IMR-90 (cell line): ENCODE measurements at regions not wholly inside any gene's neighbourhood (a gene's known extent, or its start where the extent isn't known, plus 50 kb on each side); places are given as distances from the start of the nearest gene placed in this dataset.

Source experiments
- ATAC-seq: fragments of 200-7000 bp; cut with Tn5 transposase; 2 replicates; pipeline ENCODE4 v1.9.1; 2020; ENCODE audit warnings: low read depth, mild to moderate bottlenecking, moderate library complexity
- BruUV-seq: library from RNA; stranded (reverse); fragments of 400-500 nt; replicated peaks from 2 replicates; lab custom pipeline; 2021; lab: Mats Ljungman, UMichigan
- CTCF ChIA-PET: fragments of 300-600 bp; formaldehyde crosslinking; extraction: SDS; loops from one replicate; lab custom pipeline; 2021; ENCODE audit warnings: antibody characterized with exemption; lab: Yijun Ruan, JAX
- POLR2A ChIA-PET: fragments of 300-600 bp; sonication (Branson Sonifier 250); formaldehyde crosslinking; loops from one replicate; lab custom pipeline; 2022; ENCODE audit warnings: antibody characterized with exemption; ENCODE audit not compliant: unreplicated experiment; lab: Charles Lee
- DNase-seq: peaks from one replicate; pipeline ENCODE4 v3.0.0; 2013
- H2AFZ ChIP-seq: replicated peaks from 2 replicates; pipeline ENCODE3; 2013; ENCODE audit warnings: low read length, mild to moderate bottlenecking; ENCODE audit not compliant: poor library complexity
- H2AK5ac ChIP-seq: 2 replicates; pipeline ENCODE4 v1.6.1; 2013; ENCODE audit warnings: low read depth, low read length, inconsistent platforms
- H2AK9ac ChIP-seq: replicated peaks from 2 replicates; pipeline ENCODE3; 2013; ENCODE audit warnings: mild to moderate bottlenecking, low read depth, low read length, moderate library complexity; ENCODE audit not compliant: poor library complexity
- H2BK120ac ChIP-seq: 2 replicates; pipeline ENCODE4 v1.6.1; 2013; ENCODE audit warnings: low read depth, low read length, inconsistent platforms
- H2BK15ac ChIP-seq: 3 replicates; pipeline ENCODE4 v1.6.1; 2013; ENCODE audit warnings: low read depth, low read length, inconsistent platforms
- H2BK20ac ChIP-seq: 2 replicates; pipeline ENCODE4 v1.6.1; 2013; ENCODE audit warnings: low read depth, mild to moderate bottlenecking, inconsistent platforms, low read length, moderate library complexity
- H2BK5ac ChIP-seq: 2 replicates; pipeline ENCODE4 v1.6.1; 2013; ENCODE audit warnings: mild to moderate bottlenecking, low read depth, low read length, inconsistent platforms; ENCODE audit not compliant: poor library complexity, severe bottlenecking
- H3K14ac ChIP-seq: replicated peaks from 2 replicates; pipeline ENCODE4 v1.6.1; 2013; ENCODE audit warnings: low read depth, low read length, inconsistent platforms
- H3K18ac ChIP-seq: 2 replicates; pipeline ENCODE4 v1.6.1; 2013; ENCODE audit warnings: low read depth, low read length, control low read depth
- H3K23ac ChIP-seq: 2 replicates; pipeline ENCODE4 v1.6.1; 2013; ENCODE audit warnings: low read depth, low read length, inconsistent platforms
- H3K27ac ChIP-seq: 2 replicates; pipeline ENCODE4 v1.5.1; 2013; ENCODE audit warnings: mild to moderate bottlenecking, control low read depth, low read length; ENCODE audit not compliant: insufficient read depth
- H3K27me3 ChIP-seq: 2 replicates; pipeline ENCODE4 v1.6.1; 2013; ENCODE audit warnings: low read length; ENCODE audit not compliant: control insufficient read depth, insufficient read depth
- H3K36me3 ChIP-seq: 2 replicates; pipeline ENCODE4 v1.6.1; 2013; ENCODE audit warnings: low read length, mixed read lengths; ENCODE audit not compliant: control insufficient read depth, insufficient read depth
- H3K4ac ChIP-seq: 2 replicates; pipeline ENCODE4 v1.6.1; 2013; ENCODE audit warnings: low read depth, low read length, inconsistent platforms
- H3K4me1 ChIP-seq: 2 replicates; pipeline ENCODE4 v1.6.1; 2013; ENCODE audit warnings: low read length, mixed read lengths; ENCODE audit not compliant: control insufficient read depth, insufficient read depth
- H3K4me2 ChIP-seq: 2 replicates; pipeline ENCODE4 v1.6.1; 2013; ENCODE audit warnings: low read depth, mild to moderate bottlenecking, control low read depth, low read length, moderate library complexity
- H3K4me3 ChIP-seq: 2 replicates; pipeline ENCODE4 v1.5.1; 2013; ENCODE audit warnings: low read depth, mild to moderate bottlenecking, control low read depth, low read length, moderate library complexity; ENCODE audit not compliant: insufficient read depth
- H3K56ac ChIP-seq: 2 replicates; pipeline ENCODE4 v1.6.1; 2013; ENCODE audit warnings: low read length, inconsistent platforms; ENCODE audit not compliant: insufficient read depth; ENCODE audit errors: extremely low read depth
- H3K79me1 ChIP-seq, 2 experiments: 2 replicates each; pipeline ENCODE4 v1.6.1; 2013; ENCODE audit warnings: low read length in 2 of 2, inconsistent platforms in 1 of 2, low read depth in 1 of 2
- H3K9ac ChIP-seq: 2 replicates; pipeline ENCODE4 v1.6.1; 2013; ENCODE audit warnings: low read depth, low read length, control low read depth
- H3K9me1 ChIP-seq: 2 replicates; pipeline ENCODE4 v1.6.1; 2013; ENCODE audit warnings: low read length, inconsistent platforms; ENCODE audit not compliant: insufficient read depth
- H3K9me3 ChIP-seq: 2 replicates; pipeline ENCODE4 v1.6.1; 2013; ENCODE audit warnings: low read length; ENCODE audit not compliant: control insufficient read depth, insufficient read depth
- H4K20me1 ChIP-seq: 2 replicates; pipeline ENCODE4 v1.6.1; 2013; ENCODE audit warnings: low read length, inconsistent platforms; ENCODE audit not compliant: insufficient read depth
- H4K5ac ChIP-seq: 2 replicates; pipeline ENCODE4 v1.6.1; 2013; ENCODE audit warnings: mild to moderate bottlenecking, low read depth, low read length, control low read depth
- H4K8ac ChIP-seq, 2 experiments: 2 replicates each; pipeline ENCODE4 v1.6.1; 2013; ENCODE audit warnings: low read depth in 2 of 2, low read length in 2 of 2, control low read depth in 1 of 2, inconsistent platforms in 1 of 2
- H4K91ac ChIP-seq: 2 replicates; pipeline ENCODE4 v1.6.1; 2013; ENCODE audit warnings: low read depth, low read length, inconsistent platforms; ENCODE audit not compliant: insufficient read depth
- RAD21 ChIP-seq: IDR thresholded peaks from 2 replicates; pipeline ENCODE4 v1.6.1; 2012; ENCODE audit warnings: low read length, improper control_type of control experiment
- WGBS, 2 experiments: methylation state at CpG; one replicate each; pipeline versions ENCODE4 v1.1.5 to v1.1.7; 2013; ENCODE audit warnings: missing lambda C conversion rate in 2 of 2; ENCODE audit not compliant: insufficient read length in 1 of 2; ENCODE audit errors: extremely low coverage in 2 of 2; 5-methylcytosine and 5-hydroxymethylcytosine counted together
- dilution Hi-C: fragments of 300-500 bp; cut with HindIII; formaldehyde crosslinking; loops from one replicate; pipeline ENCODE4 v1.14.3; 2018; ENCODE audit warnings: low sequenced_read_pairs; ENCODE audit not compliant: unreplicated experiment
- in situ Hi-C: fragments of 300-500 bp; cut with MboI; formaldehyde crosslinking; loops from 3 replicates; pipeline ENCODE4 v1.14.3; 2019; ENCODE audit warnings: low sequenced_read_pairs, inconsistent platforms, mixed read lengths
- intact Hi-C: fragments of 100-400 bp; cut with micrococcal nuclease; formaldehyde crosslinking; loops from 2 replicates; pipeline ENCODE4 v1.10.0; 2022

- Histone ChIP-seq H3K9ac (no peak overlapping the region), H4K8ac (no peak overlapping the region), H2BK120ac (no peak overlapping the region), H4K20me1 (no peaks in the 10 kb centered on the region), H3K4me1 (no peaks in the 10 kb centered on the region), H3K9me3 (no peaks in the 10 kb centered on the region), H3K23ac (no peak overlapping the region), H2BK15ac (no peak overlapping the region), H2BK20ac (no peak overlapping the region), H4K5ac (no peak overlapping the region), H2AFZ (no peak overlapping the region), H3K27me3 (peaks cover 28% of the 10 kb centered on the region), H2BK5ac (no peak overlapping the region), H3K4me3 (no peak overlapping the region), H4K91ac (no peak overlapping the region), H3K18ac (no peak overlapping the region), H3K27ac (no peak overlapping the region), H3K4ac (no peak overlapping the region), H3K36me3 (no peaks in the 10 kb centered on the region), H2AK9ac (no peak overlapping the region), H2AK5ac (no peak overlapping the region), H3K79me1 (no peaks in the 10 kb centered on the region), H3K9me1 (no peaks in the 10 kb centered on the region), H3K4me2 (no peak overlapping the region), H3K14ac (no peak overlapping the region), H3K56ac (no peak overlapping the region)
- BruUV-seq, result no TSS peak
- no peak for DNase-seq
- in situ Hi-C loops (no loop called here), intact Hi-C loops (no loop called here), dilution Hi-C loops (no loop called here)
- 82% methylated on average over 3 of the region's 5 CpGs; no CpG with 5 or more reads in 1 of the 2 experiments for WGBS, 2 experiments
- POLR2A ChIA-PET, result no interaction called here
- TF ChIP-seq RAD21, result no peak
- CTCF ChIA-PET, result no interaction called here
- no peak for ATAC-seq
These were observed 120.4 kb downstream of the RMI2 start for GRCh38 chr16:11465675-11466074.
